Neuron (in vitro differentiated cells): ENCODE measurements at regions not wholly inside any gene's neighbourhood (a gene's known extent, or its start where the extent isn't known, plus 50 kb on each side); places are given as distances from the start of the nearest gene placed in this dataset.

Experiments used
- H2AFZ ChIP-seq: one replicate; pipeline ENCODE4 v1.6.1; 2013; ENCODE audit warnings: low read depth, mild to moderate bottlenecking, inconsistent platforms, low read length, moderate library complexity
- H3K27me3 ChIP-seq: one replicate; pipeline ENCODE4 v1.6.1; 2013; ENCODE audit warnings: low read length; ENCODE audit not compliant: insufficient read depth
- H3K36me3 ChIP-seq: one replicate; pipeline ENCODE4 v1.6.1; 2013; ENCODE audit warnings: low read length; ENCODE audit not compliant: insufficient read depth
- H3K4me1 ChIP-seq: one replicate; pipeline ENCODE4 v1.6.1; 2013; ENCODE audit warnings: low read length; ENCODE audit not compliant: insufficient read depth
- H3K4me3 ChIP-seq: 2 replicates; pipeline ENCODE4 v1.5.1; 2013; ENCODE audit warnings: mild to moderate bottlenecking, low read length, moderate library complexity
- H3K9me3 ChIP-seq: one replicate; pipeline ENCODE4 v1.6.1; 2013; ENCODE audit warnings: low read length

DNA sequence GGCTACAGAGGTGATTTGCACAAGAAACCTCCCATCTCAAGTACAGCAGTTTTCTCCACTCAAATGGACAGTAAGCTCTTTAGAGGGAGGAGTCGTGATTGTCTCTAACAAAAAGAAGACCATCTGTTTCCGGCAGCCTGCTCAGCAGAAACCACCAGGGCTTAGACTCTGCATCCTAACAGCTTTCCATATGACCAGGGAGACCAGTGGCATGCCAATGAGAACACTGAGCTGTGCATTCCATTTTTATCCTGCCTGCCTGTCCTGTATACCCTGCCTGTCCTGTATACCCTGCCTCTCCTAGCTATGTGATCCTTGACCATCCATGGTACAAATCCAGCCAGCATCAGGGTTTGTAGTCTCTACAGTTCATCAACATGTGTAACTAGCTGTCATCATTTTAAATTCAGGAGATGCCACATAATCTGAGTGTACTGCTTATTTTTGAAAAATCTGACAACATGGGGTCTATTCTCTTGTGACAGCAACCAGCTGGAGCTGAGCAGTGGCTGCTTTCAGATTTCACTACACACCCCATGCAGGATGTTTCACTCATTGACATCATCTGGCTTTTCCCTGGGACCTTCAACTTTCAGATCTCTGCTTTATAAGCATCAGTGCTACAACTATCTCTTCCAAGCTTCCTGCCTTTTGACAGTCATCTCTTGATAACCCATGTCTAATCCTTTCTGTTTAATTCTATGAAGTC lies 50.5 kb upstream of the POU2AF2 start:
- Histone ChIP-seq H3K27me3 (no peaks in the 10 kb centered on the region), H3K4me1 (no peaks in the 10 kb centered on the region)

DNA sequence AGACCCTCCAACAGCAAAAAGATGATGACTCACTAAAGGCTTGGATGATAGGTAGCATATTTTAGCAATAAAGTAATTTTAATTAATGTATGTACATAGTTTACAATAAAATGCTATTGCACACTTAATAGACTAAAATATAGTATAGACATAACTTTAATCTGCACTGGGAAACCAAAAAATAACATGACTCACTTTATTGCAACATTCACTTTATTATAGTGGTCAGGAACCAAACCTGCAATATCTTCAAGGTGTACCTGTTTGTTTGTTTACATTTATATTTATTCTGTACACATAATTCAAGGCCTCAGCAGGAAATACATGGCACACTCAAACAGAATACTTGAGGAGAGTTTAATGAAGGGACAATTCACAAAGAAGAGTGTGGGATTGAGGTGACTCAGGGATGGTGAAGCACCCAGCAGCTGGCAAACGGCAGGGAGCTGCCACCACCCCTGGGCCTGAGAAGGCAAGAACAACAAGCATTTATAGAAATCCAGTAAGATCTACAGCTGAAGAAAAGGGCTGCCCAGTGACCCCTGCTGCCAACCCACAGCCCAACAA lies 51.5 kb upstream of the POU2AF2 start:
- H3K27me3 ChIP-seq, result no peaks in the 10 kb centered on the region
- no peaks in the 10 kb centered on the region for H3K9me3 ChIP-seq
- H3K4me3 ChIP-seq, result no peak overlapping the region
- no peaks in the 10 kb centered on the region for H3K36me3 ChIP-seq
- no peak overlapping the region for H2AFZ ChIP-seq
- H3K4me1 ChIP-seq, result no peaks in the 10 kb centered on the region

More for the DNA sequence above, 50.5 kb upstream of the POU2AF2 start:
- no peak overlapping the region for H3K4me3 ChIP-seq
- H3K36me3 ChIP-seq, result no peaks in the 10 kb centered on the region
- H3K9me3 ChIP-seq, result no peaks in the 10 kb centered on the region
- H2AFZ ChIP-seq, result no peak overlapping the region

DNA sequence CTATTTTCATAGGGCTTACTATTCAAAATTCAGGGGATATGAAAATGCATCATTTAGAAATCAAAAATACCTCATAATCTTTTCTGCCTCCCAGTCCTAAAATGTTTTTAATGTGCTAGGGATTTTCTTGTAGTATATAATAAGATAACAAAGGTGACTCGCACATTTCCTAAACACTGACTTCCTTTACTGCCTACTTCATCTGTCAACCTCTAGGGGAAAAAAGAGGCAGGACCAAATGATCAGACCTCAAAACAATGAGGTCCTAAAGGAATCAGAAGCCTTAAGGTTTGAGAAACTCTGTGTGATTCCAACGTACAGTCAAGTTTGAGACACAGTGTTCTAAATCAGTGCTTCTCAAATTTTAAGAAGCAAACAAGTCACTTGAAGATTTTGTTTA lies 56.1 kb upstream of the POU2AF2 start:
- Histone ChIP-seq H3K4me3 (no peak overlapping the region), H2AFZ (no peak overlapping the region), H3K36me3 (no peaks in the 10 kb centered on the region), H3K4me1 (no peaks in the 10 kb centered on the region), H3K27me3 (no peaks in the 10 kb centered on the region), H3K9me3 (no peaks in the 10 kb centered on the region)

DNA sequence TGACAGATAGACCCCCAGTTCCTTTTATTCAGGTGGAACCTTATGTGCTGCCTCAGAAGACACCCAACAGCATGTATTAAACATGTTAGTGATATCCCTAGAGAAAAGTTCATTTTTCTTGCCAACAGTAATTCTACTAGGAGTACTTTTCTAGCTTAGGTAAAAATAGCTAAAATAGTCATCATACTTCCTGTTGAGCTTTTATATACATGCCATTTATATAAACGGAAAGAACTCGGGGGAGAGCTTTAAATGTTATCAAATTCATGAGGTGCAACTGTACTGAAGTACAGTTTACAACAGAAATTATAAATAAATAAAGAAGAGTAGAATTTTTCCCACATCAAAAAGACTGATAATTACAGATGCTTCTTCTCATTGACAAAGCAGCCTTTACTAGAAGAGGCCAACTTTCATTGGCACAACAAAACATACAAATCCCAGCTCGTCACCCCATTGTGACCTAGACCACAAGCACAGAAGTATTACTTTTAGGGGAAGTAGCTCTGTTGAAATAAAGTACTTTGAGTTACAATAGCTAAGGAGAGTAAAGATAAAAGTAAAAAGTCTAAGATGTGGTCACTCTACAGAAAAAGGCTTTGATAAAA lies 59.1 kb upstream of the POU2AF2 start:
- Histone ChIP-seq H3K4me1 (no peaks in the 10 kb centered on the region), H3K27me3 (no peaks in the 10 kb centered on the region), H3K9me3 (no peaks in the 10 kb centered on the region), H3K4me3 (no peak overlapping the region), H2AFZ (no peak overlapping the region), H3K36me3 (no peaks in the 10 kb centered on the region)

GRCh38 chr11:111185266-111185665 lies 60.3 kb upstream of the POU2AF2 start:
- Histone ChIP-seq H3K36me3 (no peaks in the 10 kb centered on the region), H3K9me3 (no peaks in the 10 kb centered on the region)

GRCh38 chr11:111183706-111184105 lies 61.8 kb upstream of the POU2AF2 start:
- no peaks in the 10 kb centered on the region for H3K36me3 ChIP-seq
- no peak overlapping the region for H3K4me3 ChIP-seq
- no peaks in the 10 kb centered on the region for H3K27me3 ChIP-seq
- no peaks in the 10 kb centered on the region for H3K9me3 ChIP-seq
- H3K4me1 ChIP-seq, result no peaks in the 10 kb centered on the region
- no peak overlapping the region for H2AFZ ChIP-seq

More at GRCh38 chr11:111185266-111185665, 60.3 kb upstream of the POU2AF2 start:
- no peaks in the 10 kb centered on the region for H3K27me3 ChIP-seq
- no peak overlapping the region for H2AFZ ChIP-seq
- H3K4me3 ChIP-seq, result no peak overlapping the region
- H3K4me1 ChIP-seq, result no peaks in the 10 kb centered on the region

DNA sequence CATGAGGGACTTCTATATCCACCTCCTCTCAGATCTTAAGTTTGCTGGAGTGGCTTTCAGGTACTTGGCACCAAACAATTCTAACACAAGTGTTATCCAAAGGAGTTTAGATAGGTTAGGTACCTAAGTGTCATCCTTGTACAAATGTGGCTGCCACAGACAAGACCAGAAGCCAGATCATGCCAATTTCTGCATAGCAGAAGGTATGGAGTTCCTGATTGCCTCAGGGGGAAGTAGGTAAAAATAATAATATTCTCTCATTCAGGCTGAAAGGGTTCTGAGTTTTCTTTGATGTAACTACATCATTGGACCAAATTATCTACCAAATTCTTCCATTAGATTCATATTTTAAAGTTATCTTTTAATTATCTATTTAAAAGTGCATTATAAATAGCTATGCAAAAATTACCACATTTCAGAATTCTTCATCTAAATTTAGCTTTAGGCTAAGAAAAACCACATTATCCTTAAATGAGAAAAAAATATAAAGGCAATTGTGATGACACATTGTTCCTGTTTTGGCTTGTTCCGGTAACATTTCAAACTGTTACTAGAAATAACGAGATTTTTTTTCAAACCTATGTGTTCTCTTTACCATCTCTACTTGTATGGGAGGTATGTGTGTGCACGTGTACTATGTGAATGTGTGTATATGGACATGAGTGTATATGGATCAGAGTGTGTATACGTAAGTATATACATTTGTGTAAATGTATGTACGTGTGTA lies 66.2 kb upstream of the POU2AF2 start:
- Histone ChIP-seq H3K4me3 (no peak overlapping the region), H3K4me1 (peaks cover 6% of the 10 kb centered on the region), H3K9me3 (no peaks in the 10 kb centered on the region), H3K36me3 (no peaks in the 10 kb centered on the region), H3K27me3 (no peaks in the 10 kb centered on the region), H2AFZ (no peak overlapping the region)

- Histone ChIP-seq H3K9me3 (no peaks in the 10 kb centered on the region), H2AFZ (no peak overlapping the region), H3K4me3 (no peak overlapping the region), H3K36me3 (no peaks in the 10 kb centered on the region), H3K27me3 (no peaks in the 10 kb centered on the region), H3K4me1 (peaks cover 6% of the 10 kb centered on the region)
Measured at GRCh38 chr11:111177037-111177871, 68.3 kb upstream of the POU2AF2 start.

DNA sequence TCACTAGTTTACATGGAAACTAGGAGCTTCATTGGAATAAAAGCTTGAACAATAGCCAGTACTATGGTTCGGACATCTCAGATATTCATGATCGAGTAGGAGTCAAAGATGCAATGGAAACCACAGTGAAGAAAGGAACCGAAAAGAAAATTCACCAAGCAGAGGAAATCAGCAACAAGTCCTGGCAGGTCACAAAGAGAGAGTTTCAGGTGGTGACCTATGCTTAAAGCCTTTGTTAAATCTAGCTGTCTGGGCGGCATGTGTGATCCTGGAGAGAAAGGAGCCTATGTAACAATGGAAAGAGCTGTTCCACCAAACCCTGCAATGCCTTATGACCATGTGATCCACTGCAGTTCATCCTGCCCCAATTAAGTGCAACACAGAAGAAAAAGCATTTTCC lies 68.9 kb upstream of the POU2AF2 start:
- no peaks in the 10 kb centered on the region for H3K36me3 ChIP-seq
- H3K4me3 ChIP-seq, result no peak overlapping the region
- no peaks in the 10 kb centered on the region for H3K27me3 ChIP-seq
- peaks cover 6% of the 10 kb centered on the region for H3K4me1 ChIP-seq
- no peak overlapping the region for H2AFZ ChIP-seq
- H3K9me3 ChIP-seq, result no peaks in the 10 kb centered on the region

GRCh38 chr11:111173221-111173620 lies 72.3 kb upstream of the POU2AF2 start:
- no peaks in the 10 kb centered on the region for H3K9me3 ChIP-seq
- H2AFZ ChIP-seq, result no peak overlapping the region
- H3K4me1 ChIP-seq, result peaks cover 6% of the 10 kb centered on the region
- H3K4me3 ChIP-seq, result no peak overlapping the region
- H3K27me3 ChIP-seq, result no peaks in the 10 kb centered on the region
- no peaks in the 10 kb centered on the region for H3K36me3 ChIP-seq

GRCh38 chr11:111172321-111172862 lies 73.1 kb upstream of the POU2AF2 start:
- Histone ChIP-seq H3K36me3 (no peaks in the 10 kb centered on the region), H3K27me3 (no peaks in the 10 kb centered on the region), H3K4me3 (no peak overlapping the region), H2AFZ (no peak overlapping the region), H3K9me3 (no peaks in the 10 kb centered on the region), H3K4me1 (peaks cover 6% of the 10 kb centered on the region)

DNA sequence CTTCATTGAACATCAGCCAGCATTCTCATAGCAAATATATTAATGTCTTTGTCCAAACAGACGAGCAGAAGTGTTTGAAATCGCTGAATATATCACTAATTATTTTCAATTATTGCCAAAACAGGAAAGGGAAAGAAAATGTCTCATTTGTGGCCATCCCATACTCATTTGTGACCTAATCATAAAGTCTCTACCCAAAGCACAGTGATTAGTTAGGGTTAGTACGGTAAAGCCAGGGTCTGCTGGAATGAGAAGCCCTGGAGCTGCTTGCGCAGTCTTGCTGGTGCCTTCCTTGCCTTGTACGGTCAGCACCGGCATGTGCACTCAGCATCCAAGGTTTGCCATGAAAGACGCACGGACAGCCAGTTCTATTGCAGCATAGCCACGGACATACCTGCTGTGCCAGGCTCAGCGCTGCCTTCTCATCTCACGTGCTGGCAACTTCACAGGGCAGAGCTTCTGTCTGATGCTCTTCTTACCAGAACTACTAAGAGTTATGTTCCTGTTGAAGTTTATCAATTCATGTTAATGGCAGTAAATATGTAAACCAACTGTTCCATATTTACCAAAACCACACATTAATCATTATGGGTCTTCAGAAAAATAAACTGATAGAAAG lies 74.7 kb upstream of the POU2AF2 start:
- Histone ChIP-seq H3K36me3 (no peaks in the 10 kb centered on the region), H3K4me3 (no peak overlapping the region), H3K9me3 (no peaks in the 10 kb centered on the region), H2AFZ (no peak overlapping the region), H3K27me3 (no peaks in the 10 kb centered on the region), H3K4me1 (peaks cover 6% of the 10 kb centered on the region)
